ENCODE measurements at regions not wholly inside any gene's neighbourhood (a gene's known extent, or its start where the extent isn't known, plus 50 kb on each side); places are given as distances from the start of the nearest gene placed in this dataset.

DNA sequence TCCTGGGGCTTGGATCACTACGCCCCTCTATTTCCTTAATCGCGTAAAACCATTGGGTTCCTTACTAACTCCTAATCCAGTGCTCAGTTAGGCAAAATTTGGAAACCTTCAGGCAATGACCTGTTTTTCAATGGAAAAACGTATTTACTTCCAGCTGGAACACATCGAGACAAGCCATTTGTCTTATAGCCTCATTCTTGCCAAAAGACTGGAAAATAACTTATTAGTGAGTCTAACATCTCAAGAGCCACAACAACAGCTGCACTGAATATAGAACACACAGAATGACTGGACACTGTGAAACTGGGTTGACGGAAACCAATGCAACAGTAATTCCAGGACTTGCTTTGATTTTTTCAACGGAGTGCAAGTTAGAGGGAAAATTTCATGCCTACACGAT, 125.2 kb upstream of the MAP3K7 start:
- Histone ChIP-seq H3K4me3 (ENCODE audit: low read length) (no peak overlapping the region), H3K27ac (ENCODE audit: low read depth, low read length) (no peak overlapping the region), H3K4me1 (ENCODE audit: control insufficient read depth, insufficient read depth, low read length) (no peaks in the 10 kb centered on the region), H3K27me3 (ENCODE audit: control insufficient read depth, insufficient read depth, low read length) (no peaks in the 10 kb centered on the region), H3K36me3 (ENCODE audit: control insufficient read depth, insufficient read depth, low read length) (no peaks in the 10 kb centered on the region), H3K9ac (ENCODE audit: low read length) (no peak overlapping the region)

DNA sequence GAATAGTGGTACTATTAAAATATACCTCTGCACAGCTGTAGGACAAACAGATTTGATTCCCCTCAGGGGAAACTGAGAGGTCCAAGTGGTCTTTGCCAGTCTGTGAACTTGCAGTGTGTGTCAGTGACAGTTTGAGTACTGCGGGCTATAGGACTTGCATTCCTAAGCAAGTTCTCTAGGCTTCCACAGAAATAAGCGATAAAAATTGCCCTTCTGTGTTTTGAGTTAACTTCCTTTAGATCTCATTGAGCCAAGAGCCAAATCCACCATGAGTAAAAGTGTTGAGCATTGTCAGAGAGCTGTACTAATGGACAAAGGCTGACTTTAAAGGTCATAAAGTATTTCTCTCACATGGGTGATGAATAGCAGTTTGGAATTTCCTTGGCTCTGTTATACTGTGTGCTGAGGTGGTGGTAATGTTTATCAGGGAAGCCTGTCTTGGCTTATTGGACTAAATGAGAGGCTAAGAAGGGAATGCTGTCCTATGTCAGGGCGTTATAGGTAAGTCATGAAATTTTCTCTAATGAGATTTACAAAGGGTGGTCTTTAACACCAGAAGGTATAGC, 122.6 kb upstream of the MAP3K7 start:
- no peaks in the 10 kb centered on the region for H3K4me1 ChIP-seq (ENCODE audit: control insufficient read depth, insufficient read depth, low read length)
- H3K27ac ChIP-seq (ENCODE audit: low read depth, low read length), result no peak overlapping the region
- H3K9ac ChIP-seq (ENCODE audit: low read length), result no peak overlapping the region
- no peaks in the 10 kb centered on the region for H3K27me3 ChIP-seq (ENCODE audit: control insufficient read depth, insufficient read depth, low read length)
- H3K4me3 ChIP-seq (ENCODE audit: low read length), result no peak overlapping the region
- no peaks in the 10 kb centered on the region for H3K36me3 ChIP-seq (ENCODE audit: control insufficient read depth, insufficient read depth, low read length)

DNA sequence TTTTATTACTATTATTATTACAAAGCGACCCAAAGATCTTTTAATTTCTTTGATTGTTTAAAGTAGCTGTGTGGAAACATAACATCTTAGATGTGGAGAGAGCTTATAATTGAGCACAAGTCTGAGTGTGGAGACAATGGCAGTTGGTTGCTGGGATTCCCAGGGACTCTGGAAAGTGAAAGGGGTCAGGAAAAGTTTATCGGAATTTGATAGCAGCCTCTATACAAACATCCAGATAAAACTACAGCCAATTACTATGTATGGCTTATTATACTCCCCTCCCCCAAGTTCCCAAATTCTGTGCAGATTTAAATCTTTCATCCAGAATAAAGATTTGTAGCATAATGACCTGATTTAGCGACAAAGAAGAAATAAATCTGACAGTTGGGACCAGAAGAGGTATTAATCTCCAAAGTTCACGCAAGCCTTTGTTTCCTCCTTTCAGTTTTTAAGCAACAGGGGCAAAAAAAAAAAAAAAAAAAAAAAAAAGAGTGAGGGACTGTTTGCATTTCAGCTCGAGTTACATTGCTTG, 121.4 kb upstream of the MAP3K7 start:
- H3K4me3 ChIP-seq (ENCODE audit: low read length), result no peak overlapping the region
- no peaks in the 10 kb centered on the region for H3K27me3 ChIP-seq (ENCODE audit: control insufficient read depth, insufficient read depth, low read length)
- no peak overlapping the region for H3K9ac ChIP-seq (ENCODE audit: low read length)
- H3K27ac ChIP-seq (ENCODE audit: low read depth, low read length), result no peak overlapping the region
- H3K36me3 ChIP-seq (ENCODE audit: control insufficient read depth, insufficient read depth, low read length), result no peaks in the 10 kb centered on the region
- H3K4me1 ChIP-seq (ENCODE audit: control insufficient read depth, insufficient read depth, low read length), result no peaks in the 10 kb centered on the region

DNA sequence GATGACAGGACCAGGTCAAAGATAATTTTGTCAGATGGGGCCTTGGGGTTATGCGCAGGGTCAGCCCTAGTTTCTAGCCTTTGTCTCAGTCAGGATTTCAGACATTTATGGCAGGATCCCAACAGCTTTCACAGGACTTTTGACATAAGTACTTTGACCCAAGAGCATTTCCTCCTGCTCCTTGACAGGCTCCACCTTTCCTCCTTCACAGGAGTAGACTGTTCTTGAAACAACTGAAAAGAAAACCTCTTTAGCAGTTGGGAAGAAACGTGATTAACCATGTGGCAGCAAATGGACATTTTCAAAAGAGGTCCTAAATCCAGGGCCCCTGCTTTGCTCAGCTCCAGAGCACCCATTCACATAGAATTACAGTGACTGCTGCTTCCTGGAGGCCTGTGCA, 120.4 kb upstream of the MAP3K7 start:
- Histone ChIP-seq H3K4me1 (ENCODE audit: control insufficient read depth, insufficient read depth, low read length) (no peaks in the 10 kb centered on the region), H3K36me3 (ENCODE audit: control insufficient read depth, insufficient read depth, low read length) (no peaks in the 10 kb centered on the region), H3K27ac (ENCODE audit: low read depth, low read length) (no peak overlapping the region), H3K27me3 (ENCODE audit: control insufficient read depth, insufficient read depth, low read length) (no peaks in the 10 kb centered on the region), H3K4me3 (ENCODE audit: low read length) (no peak overlapping the region), H3K9ac (ENCODE audit: low read length) (no peak overlapping the region)

DNA sequence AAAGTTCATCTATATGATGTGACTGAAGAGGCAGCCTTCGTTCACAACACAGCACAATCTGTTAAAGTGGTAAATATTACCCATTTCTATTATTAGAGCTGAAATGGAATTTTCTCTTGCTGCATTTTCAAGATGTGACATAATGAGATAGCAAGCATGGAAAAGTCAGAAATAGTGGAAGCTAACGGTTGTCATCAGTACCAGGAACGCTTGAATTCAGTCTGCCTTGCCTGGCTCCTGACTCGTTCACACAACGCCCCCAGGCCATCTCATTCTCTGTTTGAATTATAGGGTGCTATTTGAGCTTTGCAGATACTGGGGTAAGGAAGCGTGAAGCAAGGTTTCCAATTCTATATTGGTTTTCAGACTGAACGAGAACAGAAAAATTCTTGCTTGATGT, 116.5 kb upstream of the MAP3K7 start:
- no peaks in the 10 kb centered on the region for H3K4me1 ChIP-seq (ENCODE audit: control insufficient read depth, insufficient read depth, low read length)

DNA sequence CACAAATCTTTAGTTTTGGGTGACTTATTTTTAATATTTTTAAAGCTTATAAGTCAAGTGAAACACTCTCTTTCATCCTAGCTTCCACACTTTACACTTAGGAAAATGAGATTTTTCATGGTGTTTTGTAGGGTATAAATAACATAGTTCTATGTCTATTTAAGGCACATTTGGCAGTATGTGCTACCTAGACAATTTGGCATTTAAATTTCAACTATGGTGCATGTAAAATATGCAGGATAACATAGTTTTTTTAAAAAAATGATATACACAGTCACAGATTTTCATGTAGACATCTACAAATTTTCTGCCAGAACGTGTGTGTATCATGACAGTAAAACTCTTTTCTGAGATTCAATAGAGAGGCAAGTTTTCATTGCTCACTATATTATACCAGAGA, 115.1 kb upstream of the MAP3K7 start:
- no peaks in the 10 kb centered on the region for H3K36me3 ChIP-seq (ENCODE audit: control insufficient read depth, insufficient read depth, low read length)
- no peak overlapping the region for H3K4me3 ChIP-seq (ENCODE audit: low read length)
- H3K27me3 ChIP-seq (ENCODE audit: control insufficient read depth, insufficient read depth, low read length), result no peaks in the 10 kb centered on the region
- H3K4me1 ChIP-seq (ENCODE audit: control insufficient read depth, insufficient read depth, low read length), result no peaks in the 10 kb centered on the region
- H3K27ac ChIP-seq (ENCODE audit: low read depth, low read length), result no peak overlapping the region
- no peak overlapping the region for H3K9ac ChIP-seq (ENCODE audit: low read length)

More for the DNA sequence above, 116.5 kb upstream of the MAP3K7 start:
- Histone ChIP-seq H3K27ac (ENCODE audit: low read depth, low read length) (no peak overlapping the region), H3K4me3 (ENCODE audit: low read length) (no peak overlapping the region), H3K9ac (ENCODE audit: low read length) (no peak overlapping the region), H3K36me3 (ENCODE audit: control insufficient read depth, insufficient read depth, low read length) (no peaks in the 10 kb centered on the region), H3K27me3 (ENCODE audit: control insufficient read depth, insufficient read depth, low read length) (no peaks in the 10 kb centered on the region)

DNA sequence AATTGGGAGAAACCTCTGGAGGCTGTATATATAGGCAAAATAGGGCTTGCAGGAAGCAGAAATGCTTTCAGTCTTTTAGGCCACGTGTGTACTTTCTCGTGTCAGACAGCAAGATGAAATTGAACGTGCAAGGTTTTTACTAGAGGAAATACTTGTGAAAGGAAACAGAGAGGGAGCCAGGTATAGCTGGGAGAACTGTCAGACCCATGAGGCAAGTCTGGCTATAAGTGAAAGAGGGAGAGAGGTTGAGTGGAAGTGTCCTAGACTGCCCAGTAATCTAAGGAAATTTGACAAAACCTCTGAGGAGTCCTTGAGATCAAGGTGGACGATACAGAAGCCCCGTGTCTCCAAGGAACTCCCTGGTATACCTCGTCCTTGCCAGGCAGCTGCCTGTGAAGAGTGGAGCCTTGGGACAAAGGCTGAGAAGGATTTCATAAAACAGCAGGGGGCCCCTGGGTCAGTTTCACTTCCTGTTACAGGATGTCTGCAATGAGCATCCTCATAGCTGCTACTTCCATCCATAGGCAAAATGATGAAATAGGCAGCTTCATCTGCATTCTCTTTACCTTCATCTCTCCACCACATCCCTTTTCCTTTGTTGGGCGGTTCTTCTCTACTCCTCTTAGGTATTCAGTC, 114.4 kb upstream of the MAP3K7 start:
- Histone ChIP-seq H3K27ac (ENCODE audit: low read depth, low read length) (no peak overlapping the region), H3K4me3 (ENCODE audit: low read length) (no peak overlapping the region), H3K4me1 (ENCODE audit: control insufficient read depth, insufficient read depth, low read length) (no peaks in the 10 kb centered on the region), H3K27me3 (ENCODE audit: control insufficient read depth, insufficient read depth, low read length) (no peaks in the 10 kb centered on the region), H3K36me3 (ENCODE audit: control insufficient read depth, insufficient read depth, low read length) (no peaks in the 10 kb centered on the region), H3K9ac (ENCODE audit: low read length) (no peak overlapping the region)

DNA sequence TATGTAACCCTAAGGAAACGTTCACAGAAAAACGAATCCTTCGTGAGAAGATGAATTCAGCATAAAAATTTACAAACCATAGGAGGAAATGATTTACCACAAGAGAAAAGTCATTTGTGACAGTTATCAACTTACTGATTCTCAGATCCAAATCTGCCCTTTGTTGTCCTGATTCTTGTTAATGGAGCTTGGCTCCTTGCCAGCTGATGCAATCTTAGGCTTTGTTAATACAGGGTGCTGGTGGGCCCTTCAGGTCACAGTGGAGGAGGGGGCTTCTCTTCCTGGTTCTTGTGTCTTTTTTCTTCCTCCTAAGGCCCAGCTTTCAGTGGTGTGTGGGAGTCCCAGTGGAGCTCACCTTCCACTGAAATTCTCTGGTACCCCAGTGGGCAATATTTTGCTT, 108.4 kb upstream of the MAP3K7 start:
- no peak overlapping the region for H3K4me3 ChIP-seq (ENCODE audit: low read length)
- no peaks in the 10 kb centered on the region for H3K27me3 ChIP-seq (ENCODE audit: control insufficient read depth, insufficient read depth, low read length)
- no peaks in the 10 kb centered on the region for H3K4me1 ChIP-seq (ENCODE audit: control insufficient read depth, insufficient read depth, low read length)

DNA sequence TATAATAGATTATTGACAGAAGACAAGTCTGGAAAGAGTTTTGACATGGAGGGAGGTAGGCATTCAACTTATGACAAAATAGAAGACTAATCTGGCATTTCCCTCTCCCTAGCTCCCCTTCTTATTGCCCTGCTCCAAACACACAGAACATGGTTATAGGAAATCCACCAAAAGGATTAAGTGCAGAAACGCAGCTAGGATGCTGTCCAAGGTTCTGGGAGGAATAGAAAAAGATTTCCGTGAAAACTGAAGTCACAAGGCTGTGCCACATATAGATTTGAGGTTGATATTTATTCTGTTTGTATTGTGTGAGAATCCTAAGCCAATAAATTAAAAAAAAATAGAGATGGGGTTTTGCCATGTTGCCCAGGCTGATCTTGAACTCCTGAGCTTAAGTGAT, 107.9 kb upstream of the MAP3K7 start:
- no peaks in the 10 kb centered on the region for H3K27me3 ChIP-seq (ENCODE audit: control insufficient read depth, insufficient read depth, low read length)
- H3K36me3 ChIP-seq (ENCODE audit: control insufficient read depth, insufficient read depth, low read length), result no peaks in the 10 kb centered on the region
- no peak overlapping the region for H3K9ac ChIP-seq (ENCODE audit: low read length)
- no peak overlapping the region for H3K4me3 ChIP-seq (ENCODE audit: low read length)
- H3K27ac ChIP-seq (ENCODE audit: low read depth, low read length), result no peak overlapping the region
- H3K4me1 ChIP-seq (ENCODE audit: control insufficient read depth, insufficient read depth, low read length), result no peaks in the 10 kb centered on the region

More for the DNA sequence above, 108.4 kb upstream of the MAP3K7 start:
- Histone ChIP-seq H3K27ac (ENCODE audit: low read depth, low read length) (no peak overlapping the region), H3K36me3 (ENCODE audit: control insufficient read depth, insufficient read depth, low read length) (no peaks in the 10 kb centered on the region), H3K9ac (ENCODE audit: low read length) (no peak overlapping the region)

DNA sequence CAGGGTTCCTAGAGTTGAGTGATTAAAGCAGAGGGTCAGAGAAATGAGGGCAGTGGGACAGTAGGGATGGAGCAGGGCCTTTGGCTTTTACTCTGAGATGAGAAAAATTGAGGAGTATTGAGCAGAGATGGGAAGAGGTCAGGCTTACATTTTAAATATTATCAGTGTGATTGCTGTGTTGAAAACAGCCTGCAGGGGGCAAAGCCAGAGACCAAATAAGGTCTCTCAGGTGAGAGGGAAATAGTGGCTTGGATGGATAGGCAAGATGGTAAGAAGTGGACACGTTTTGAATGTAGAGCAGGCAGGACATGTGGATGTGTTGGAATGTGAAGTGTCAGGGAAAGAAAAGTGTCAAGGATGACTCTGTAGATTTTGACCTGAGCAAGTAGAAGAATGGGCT, 105.0 kb upstream of the MAP3K7 start:
- no peaks in the 10 kb centered on the region for H3K4me1 ChIP-seq (ENCODE audit: control insufficient read depth, insufficient read depth, low read length)
- no peak overlapping the region for H3K4me3 ChIP-seq (ENCODE audit: low read length)
- no peaks in the 10 kb centered on the region for H3K27me3 ChIP-seq (ENCODE audit: control insufficient read depth, insufficient read depth, low read length)
- no peak overlapping the region for H3K9ac ChIP-seq (ENCODE audit: low read length)
- no peaks in the 10 kb centered on the region for H3K36me3 ChIP-seq (ENCODE audit: control insufficient read depth, insufficient read depth, low read length)
- H3K27ac ChIP-seq (ENCODE audit: low read depth, low read length), result no peak overlapping the region

DNA sequence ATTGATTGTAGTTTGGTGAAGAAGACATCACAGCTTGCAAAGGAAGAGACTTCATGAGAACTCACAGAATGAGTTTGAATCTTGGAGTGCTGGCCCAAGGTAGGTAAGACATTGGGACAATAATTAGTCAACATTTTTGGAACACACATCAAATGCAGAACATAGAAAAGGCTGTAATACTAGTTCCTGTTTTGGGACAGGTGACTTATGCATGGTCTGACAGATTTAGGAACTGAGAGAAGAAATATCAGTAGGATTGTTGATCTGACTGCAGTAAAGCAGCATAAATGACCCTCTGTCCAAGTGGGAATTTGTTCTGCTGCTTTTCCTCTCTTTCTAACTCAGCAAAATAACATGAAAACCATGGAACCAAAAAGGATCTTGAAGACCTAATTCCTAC, 102.3 kb upstream of the MAP3K7 start:
- H3K4me3 ChIP-seq (ENCODE audit: low read length), result no peak overlapping the region
- no peak overlapping the region for H3K27ac ChIP-seq (ENCODE audit: low read depth, low read length)
- H3K27me3 ChIP-seq (ENCODE audit: control insufficient read depth, insufficient read depth, low read length), result no peaks in the 10 kb centered on the region
- no peaks in the 10 kb centered on the region for H3K36me3 ChIP-seq (ENCODE audit: control insufficient read depth, insufficient read depth, low read length)
- H3K4me1 ChIP-seq (ENCODE audit: control insufficient read depth, insufficient read depth, low read length), result no peaks in the 10 kb centered on the region
- H3K9ac ChIP-seq (ENCODE audit: low read length), result no peak overlapping the region

DNA sequence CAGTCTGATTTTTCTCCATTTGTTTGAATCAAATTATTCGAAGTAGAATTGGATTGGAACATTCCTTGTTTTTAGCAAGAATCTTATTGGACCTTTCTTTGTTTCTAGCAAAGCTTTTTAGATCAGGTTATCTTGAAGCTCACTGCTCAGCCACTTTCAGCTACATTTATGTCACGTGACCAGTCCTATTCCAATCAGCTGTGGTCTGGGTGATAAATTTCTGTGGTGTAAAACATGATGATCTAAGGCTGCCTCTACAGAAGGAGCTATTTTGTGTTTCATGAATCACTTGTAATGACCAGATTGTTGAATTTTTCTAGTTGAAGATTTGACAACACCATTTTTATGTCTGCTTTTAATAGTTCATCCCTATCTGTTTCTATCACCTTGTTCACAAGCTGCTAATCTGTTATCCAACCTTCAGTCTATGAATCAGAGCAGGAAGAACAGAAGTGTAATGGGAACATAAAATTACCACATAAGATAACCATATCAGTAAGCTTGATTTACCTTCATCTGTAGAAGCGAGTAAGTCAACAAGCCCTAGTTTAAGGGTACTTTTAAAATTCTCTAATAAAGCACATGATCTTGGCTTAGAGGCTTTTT, 101.0 kb upstream of the MAP3K7 start:
- no peaks in the 10 kb centered on the region for H3K4me1 ChIP-seq (ENCODE audit: control insufficient read depth, insufficient read depth, low read length)
- no peak overlapping the region for H3K4me3 ChIP-seq (ENCODE audit: low read length)
- no peaks in the 10 kb centered on the region for H3K27me3 ChIP-seq (ENCODE audit: control insufficient read depth, insufficient read depth, low read length)
- H3K27ac ChIP-seq (ENCODE audit: low read depth, low read length), result no peak overlapping the region
- no peaks in the 10 kb centered on the region for H3K36me3 ChIP-seq (ENCODE audit: control insufficient read depth, insufficient read depth, low read length)
- H3K9ac ChIP-seq (ENCODE audit: low read length), result no peak overlapping the region

DNA sequence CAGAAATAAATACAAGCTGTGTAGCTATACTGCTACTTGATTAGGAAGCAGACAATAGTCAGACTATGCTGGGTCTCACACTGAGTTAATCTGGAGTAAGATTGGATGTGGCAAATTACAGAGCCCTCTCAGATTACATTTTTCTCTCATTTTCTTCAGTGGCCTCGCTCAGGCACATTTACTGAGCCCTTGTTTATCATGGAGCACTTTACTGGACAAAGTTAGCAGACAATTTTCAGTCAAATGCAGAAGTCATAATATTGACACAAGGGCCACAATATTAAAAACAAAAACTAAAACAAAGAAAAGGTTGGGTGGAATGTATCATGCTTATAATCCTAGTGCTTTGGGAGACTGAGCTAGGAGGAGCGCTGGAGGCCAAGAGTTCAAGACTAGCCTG, 95.0 kb upstream of the MAP3K7 start:
- Histone ChIP-seq H3K4me3 (ENCODE audit: low read length) (no peak overlapping the region), H3K9ac (ENCODE audit: low read length) (no peak overlapping the region), H3K4me1 (ENCODE audit: control insufficient read depth, insufficient read depth, low read length) (no peaks in the 10 kb centered on the region), H3K27me3 (ENCODE audit: control insufficient read depth, insufficient read depth, low read length) (no peaks in the 10 kb centered on the region), H3K36me3 (ENCODE audit: control insufficient read depth, insufficient read depth, low read length) (no peaks in the 10 kb centered on the region), H3K27ac (ENCODE audit: low read depth, low read length) (no peak overlapping the region)

Data from rectal smooth muscle tissue (tissue), 1 donor.